Activated CD8-positive, alpha-beta T cell treated with anti-CD3 and anti-CD28 coated beads for 36 hours (primary cell): ENCODE measurements at regions not wholly inside any gene's neighbourhood (a gene's known extent, or its start where the extent isn't known, plus 50 kb on each side); places are given as distances from the start of the nearest gene placed in this dataset.

ENCODE experiments used
- ATAC-seq: fragments of 200-7000 bp; cut with Tn5 transposase; one replicate; pipeline ENCODE4 v1.10.0; 2021; ENCODE audit warnings: mild to moderate bottlenecking, moderate library complexity
- CTCF ChIA-PET: fragments of 350-600 bp; sonication (Branson Sonifier 250); formaldehyde crosslinking; loops from one replicate; lab custom pipeline; 2021; ENCODE audit warnings: antibody characterized with exemption; lab: Charles Lee
- POLR2A ChIA-PET: fragments of 350-600 bp; sonication (Branson Sonifier 250); formaldehyde crosslinking; loops from one replicate; lab custom pipeline; 2021; ENCODE audit warnings: antibody characterized with exemption; lab: Charles Lee
- DNase-seq: peaks from one replicate; pipeline ENCODE4 v3.0.0-alpha.2; 2020
- H3K27ac Mint-ChIP-seq: one replicate; pipeline ENCODE4 v1.8.0; 2021; ENCODE audit warnings: mild to moderate bottlenecking, mixed read lengths
- H3K27me3 Mint-ChIP-seq: one replicate; pipeline ENCODE4 v1.8.0; 2021; ENCODE audit warnings: mixed read lengths
- H3K36me3 Mint-ChIP-seq: one replicate; pipeline ENCODE4 v1.8.0; 2021; ENCODE audit warnings: low read depth, mixed read lengths
- H3K4me1 Mint-ChIP-seq: one replicate; pipeline ENCODE4 v1.8.0; 2021; ENCODE audit warnings: low read depth, mixed read lengths
- H3K4me3 Mint-ChIP-seq: one replicate; pipeline ENCODE4 v1.8.0; 2021; ENCODE audit warnings: mild to moderate bottlenecking, moderate library complexity, mixed read lengths
- H3K9me3 Mint-ChIP-seq: one replicate; pipeline ENCODE4 v1.8.0; 2021; ENCODE audit warnings: mixed read lengths
- CTCF ChIP-seq: fragments of 200-600 bp; IDR thresholded peaks from one replicate; pipeline ENCODE4 v1.8.0; 2022; ENCODE audit warnings: antibody characterized with exemption, mild to moderate bottlenecking
- intact Hi-C: fragments of 100-400 bp; cut with micrococcal nuclease; formaldehyde crosslinking; loops from one replicate; pipeline ENCODE4 v1.10.0; 2022

- POLR2A ChIA-PET, result no interaction called here
Measured at GRCh38 chr6:169977434-169978265, 226.2 kb downstream of the ERMARD start.

GRCh38 chr6:169976301-169977081 is 225.1 kb downstream of the ERMARD start:
- Mint-ChIP-seq H3K36me3 (no peaks in the 10 kb centered on the region), H3K4me3 (no peak overlapping the region), H3K9me3 (no peaks in the 10 kb centered on the region), H3K4me1 (peaks cover 2% of the 10 kb centered on the region), H3K27ac (no peak overlapping the region), H3K27me3 (peaks cover 10% of the 10 kb centered on the region)
- ChIA-PET POLR2A (no interaction called here), CTCF (no interaction called here)
- no peak for TF ChIP-seq CTCF
- no peak for ATAC-seq
- intact Hi-C loops, result no loop called here
- no peak for DNase-seq

More at GRCh38 chr6:169977434-169978265, 226.2 kb downstream of the ERMARD start:
- intact Hi-C loops, result no loop called here
- no peak overlapping the region for H3K27ac Mint-ChIP-seq
- peaks cover 2% of the 10 kb centered on the region for H3K4me1 Mint-ChIP-seq
- peaks cover 10% of the 10 kb centered on the region for H3K27me3 Mint-ChIP-seq
- no peak for TF ChIP-seq CTCF
- CTCF ChIA-PET, result interaction anchor here (1.1 kb wide), 1 partner anchor 28 kb away, joined by 3 read pairs; no protein-coding TSS in a partner anchor
- DNase-seq (no peak), ATAC-seq (no peak)
- H3K9me3 Mint-ChIP-seq, result no peaks in the 10 kb centered on the region
- no peaks in the 10 kb centered on the region for H3K36me3 Mint-ChIP-seq
- no peak overlapping the region for H3K4me3 Mint-ChIP-seq

GRCh38 chr6:169975701-169976100 is 224.3 kb downstream of the ERMARD start:
- H3K27me3 Mint-ChIP-seq, result peaks cover 10% of the 10 kb centered on the region
- no peak overlapping the region for H3K4me3 Mint-ChIP-seq
- no peak for TF ChIP-seq CTCF
- CTCF ChIA-PET, result no interaction called here
- no peaks in the 10 kb centered on the region for H3K36me3 Mint-ChIP-seq
- no peaks in the 10 kb centered on the region for H3K9me3 Mint-ChIP-seq
- no peak for DNase-seq
- intact Hi-C loops, result no loop called here
- ATAC-seq, result no peak
- H3K4me1 Mint-ChIP-seq, result peaks cover 2% of the 10 kb centered on the region
- POLR2A ChIA-PET, result interaction anchor here (1.1 kb wide), 1 partner anchor 14 kb away, joined by 4 read pairs; no protein-coding TSS in a partner anchor
- H3K27ac Mint-ChIP-seq, result no peak overlapping the region

- no peak for TF ChIP-seq CTCF
- Mint-ChIP-seq H3K4me1 (peaks cover 2% of the 10 kb centered on the region), H3K4me3 (no peak overlapping the region), H3K9me3 (no peaks in the 10 kb centered on the region), H3K27me3 (peaks cover 10% of the 10 kb centered on the region), H3K27ac (no peak overlapping the region), H3K36me3 (no peaks in the 10 kb centered on the region)
- POLR2A ChIA-PET, result interaction anchor here (1.1 kb wide), 1 partner anchor 13 kb away, joined by 4 read pairs; no protein-coding TSS in a partner anchor
- intact Hi-C loops, result no loop called here
- CTCF ChIA-PET, result no interaction called here
- DNase-seq, result no peak
- ATAC-seq, result no peak
Measured at GRCh38 chr6:169975286-169975685, 223.9 kb downstream of the ERMARD start.
